ENCODE measurements at regions not wholly inside any gene's neighbourhood (a gene's known extent, or its start where the extent isn't known, plus 50 kb on each side); places are given as distances from the start of the nearest gene placed in this dataset.

DNA sequence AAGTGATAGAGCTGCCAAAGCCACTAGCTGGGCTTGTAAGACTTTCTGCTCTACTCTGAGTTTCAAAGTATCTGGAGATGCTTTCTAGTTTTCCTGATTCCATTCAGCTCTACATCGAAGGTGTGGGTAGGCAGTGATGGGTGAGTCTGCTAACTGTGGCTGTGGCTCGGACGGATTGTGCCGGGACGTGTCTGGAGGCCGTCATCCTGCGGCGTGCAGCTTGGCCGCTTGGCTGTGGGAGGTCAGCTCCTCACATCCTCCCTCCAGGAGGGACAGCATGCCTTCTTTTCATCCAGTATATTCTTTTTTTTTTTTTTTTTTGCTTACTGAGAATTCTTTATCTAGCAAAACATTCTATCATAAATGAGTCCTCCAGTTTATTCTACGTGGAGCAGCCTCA, 77.9 kb upstream of the AADAT start:
- no peak for TF ChIP-seq PRRX2 (CRISPR knock-in tag; IDR thresholded peaks at IDR 0.05)
- no peak for TF ChIP-seq NR2C2 (CRISPR knock-in tag; IDR thresholded peaks at IDR 0.05)
- TF ChIP-seq, protein P1, sequence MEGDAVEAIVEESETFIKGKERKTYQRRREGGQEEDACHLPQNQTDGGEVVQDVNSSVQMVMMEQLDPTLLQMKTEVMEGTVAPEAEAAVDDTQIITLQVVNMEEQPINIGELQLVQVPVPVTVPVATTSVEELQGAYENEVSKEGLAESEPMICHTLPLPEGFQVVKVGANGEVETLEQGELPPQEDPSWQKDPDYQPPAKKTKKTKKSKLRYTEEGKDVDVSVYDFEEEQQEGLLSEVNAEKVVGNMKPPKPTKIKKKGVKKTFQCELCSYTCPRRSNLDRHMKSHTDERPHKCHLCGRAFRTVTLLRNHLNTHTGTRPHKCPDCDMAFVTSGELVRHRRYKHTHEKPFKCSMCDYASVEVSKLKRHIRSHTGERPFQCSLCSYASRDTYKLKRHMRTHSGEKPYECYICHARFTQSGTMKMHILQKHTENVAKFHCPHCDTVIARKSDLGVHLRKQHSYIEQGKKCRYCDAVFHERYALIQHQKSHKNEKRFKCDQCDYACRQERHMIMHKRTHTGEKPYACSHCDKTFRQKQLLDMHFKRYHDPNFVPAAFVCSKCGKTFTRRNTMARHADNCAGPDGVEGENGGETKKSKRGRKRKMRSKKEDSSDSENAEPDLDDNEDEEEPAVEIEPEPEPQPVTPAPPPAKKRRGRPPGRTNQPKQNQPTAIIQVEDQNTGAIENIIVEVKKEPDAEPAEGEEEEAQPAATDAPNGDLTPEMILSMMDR (IDR thresholded peaks at IDR 0.05), result no peak
- TF ChIP-seq ESRRA (CRISPR knock-in tag; IDR thresholded peaks at IDR 0.05; ENCODE audit: borderline replicate concordance), result no peak
- TF ChIP-seq JUN (CRISPR knock-in tag; IDR thresholded peaks at IDR 0.05), result no peak
- TF ChIP-seq, protein P2, sequence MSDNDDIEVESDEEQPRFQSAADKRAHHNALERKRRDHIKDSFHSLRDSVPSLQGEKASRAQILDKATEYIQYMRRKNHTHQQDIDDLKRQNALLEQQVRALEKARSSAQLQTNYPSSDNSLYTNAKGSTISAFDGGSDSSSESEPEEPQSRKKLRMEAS (CRISPR knock-in tag; IDR thresholded peaks at IDR 0.05), result no peak
- no peak for TF ChIP-seq ZNF121 (CRISPR knock-in tag; IDR thresholded peaks at IDR 0.05)
- TF ChIP-seq FOXP1 (CRISPR knock-in tag; IDR thresholded peaks at IDR 0.05; ENCODE audit: borderline replicate concordance), result no peak
- no peak for TF ChIP-seq SP1 (CRISPR knock-in tag; conservative IDR thresholded peaks at IDR 0.05)
- TF ChIP-seq, protein P3, sequence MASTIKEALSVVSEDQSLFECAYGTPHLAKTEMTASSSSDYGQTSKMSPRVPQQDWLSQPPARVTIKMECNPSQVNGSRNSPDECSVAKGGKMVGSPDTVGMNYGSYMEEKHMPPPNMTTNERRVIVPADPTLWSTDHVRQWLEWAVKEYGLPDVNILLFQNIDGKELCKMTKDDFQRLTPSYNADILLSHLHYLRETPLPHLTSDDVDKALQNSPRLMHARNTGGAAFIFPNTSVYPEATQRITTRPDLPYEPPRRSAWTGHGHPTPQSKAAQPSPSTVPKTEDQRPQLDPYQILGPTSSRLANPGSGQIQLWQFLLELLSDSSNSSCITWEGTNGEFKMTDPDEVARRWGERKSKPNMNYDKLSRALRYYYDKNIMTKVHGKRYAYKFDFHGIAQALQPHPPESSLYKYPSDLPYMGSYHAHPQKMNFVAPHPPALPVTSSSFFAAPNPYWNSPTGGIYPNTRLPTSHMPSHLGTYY (CRISPR knock-in tag; IDR thresholded peaks at IDR 0.05), result no peak
